ENCODE measurements at regions not wholly inside any gene's neighbourhood (a gene's known extent, or its start where the extent isn't known, plus 50 kb on each side); places are given as distances from the start of the nearest gene placed in this dataset.
A peak's percentile ranks its signal among the peaks of the same experiment; 100 is the strongest.

DNA sequence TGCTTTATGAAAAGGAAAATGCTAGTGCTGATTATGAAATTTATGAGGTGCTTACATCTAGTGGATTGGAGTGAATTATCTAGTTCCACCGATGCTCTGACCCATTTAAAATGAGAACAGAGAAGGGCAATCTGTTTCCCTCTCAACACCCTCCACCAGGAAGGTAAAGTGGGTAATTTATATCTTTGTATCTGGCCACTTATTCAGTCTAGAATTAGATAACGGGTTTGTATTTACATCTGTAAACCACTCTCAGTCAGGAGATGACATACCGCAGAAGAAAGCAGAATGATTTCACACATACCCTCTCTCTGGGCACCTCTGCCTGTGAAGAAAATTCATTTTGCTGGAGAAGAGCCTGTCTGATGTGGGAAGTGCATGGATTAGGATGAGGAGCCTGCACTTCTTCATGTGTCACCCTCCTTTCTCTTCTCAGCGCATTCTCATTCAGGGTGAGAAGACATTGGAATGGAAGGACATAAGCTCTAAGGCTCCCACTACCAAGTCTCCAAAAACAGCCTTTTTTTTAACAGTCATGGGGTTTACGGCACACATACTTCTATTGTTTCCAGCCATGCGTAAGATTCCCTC lies 646.7 kb upstream of the SALL1 start:
- DNase-seq (ENCODE audit: low read depth in 2 of 2): no peak

DNA sequence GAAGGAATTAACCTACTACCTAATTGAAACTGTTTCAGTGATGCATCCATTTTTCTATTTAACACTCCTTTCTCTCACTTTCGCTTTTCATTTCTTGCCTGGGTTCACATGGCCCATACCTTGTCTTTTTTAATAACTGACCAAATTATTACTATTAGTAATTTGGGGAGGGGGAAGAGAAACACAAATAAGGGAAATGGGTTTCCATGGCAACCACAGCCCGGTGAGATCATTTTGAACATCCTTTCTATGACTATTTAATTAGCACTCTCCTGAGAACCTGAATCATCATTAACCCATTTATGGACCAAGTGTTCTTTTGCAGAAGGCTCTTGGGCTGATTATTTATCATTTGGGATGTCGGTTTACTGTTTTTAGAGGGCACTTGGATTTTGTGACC lies 628.2 kb upstream of the SALL1 start:
- no peak for DNase-seq (ENCODE audit: low read depth in 2 of 2)

DNA sequence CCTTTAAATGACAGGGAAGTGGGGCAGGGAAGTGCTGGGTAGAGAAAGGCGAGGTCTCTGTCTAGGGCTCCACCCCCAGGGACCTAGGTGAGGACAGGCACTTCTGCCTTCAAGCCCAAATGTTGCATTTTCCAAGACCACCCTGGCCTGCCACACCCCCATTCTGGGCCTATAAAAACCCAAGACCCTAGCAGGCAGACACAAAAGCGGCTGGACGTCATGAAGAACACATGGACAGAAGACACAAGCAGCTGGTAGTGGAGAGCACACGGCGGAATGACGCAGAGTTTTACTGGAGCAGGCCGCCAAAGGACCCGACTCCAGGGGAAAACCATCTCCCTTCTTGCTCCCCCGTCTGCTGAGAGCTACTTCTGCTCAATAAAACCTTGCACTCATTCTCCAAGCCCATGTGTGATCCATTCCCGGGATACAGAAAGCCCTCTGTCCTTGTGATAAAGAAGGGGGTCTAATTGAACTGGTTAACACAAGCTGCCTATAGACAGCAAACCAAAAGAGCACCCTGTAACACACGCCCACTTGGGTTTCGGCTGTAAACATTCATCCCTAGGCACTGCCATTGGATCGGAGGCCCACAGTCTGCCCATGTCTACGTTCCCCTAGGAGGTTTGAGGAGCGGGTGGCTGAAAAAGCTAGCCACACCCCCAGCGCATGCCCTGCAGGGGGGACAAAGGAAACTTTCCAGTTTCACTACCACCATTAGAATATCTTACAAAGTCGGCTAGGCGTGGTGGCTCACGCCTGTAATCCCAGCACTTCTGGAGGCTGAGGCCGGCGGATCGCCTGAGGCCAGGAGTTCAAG lies 622.2 kb upstream of the SALL1 start:
- no peak for DNase-seq (ENCODE audit: low read depth in 2 of 2)

DNA sequence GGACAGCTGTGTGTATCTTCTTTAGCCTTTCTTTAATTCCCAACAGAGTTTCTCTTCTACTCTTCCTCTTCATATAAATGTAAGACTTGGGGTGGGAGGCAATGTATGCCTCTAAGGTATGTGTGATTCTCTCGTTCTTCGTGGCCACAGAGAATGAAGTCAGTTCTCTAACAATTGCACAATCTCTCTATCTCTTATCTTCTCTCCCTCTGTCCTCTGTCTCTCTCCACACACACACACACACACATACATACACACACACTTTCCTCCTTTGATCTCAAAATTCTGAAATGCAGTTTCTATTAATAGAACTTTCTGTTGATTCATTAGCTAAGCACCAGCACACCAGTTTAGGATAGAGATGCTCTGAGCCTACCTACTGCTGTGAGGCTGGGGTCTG lies 615.7 kb upstream of the SALL1 start:
- no peak for DNase-seq (ENCODE audit: low read depth in 2 of 2)

DNA sequence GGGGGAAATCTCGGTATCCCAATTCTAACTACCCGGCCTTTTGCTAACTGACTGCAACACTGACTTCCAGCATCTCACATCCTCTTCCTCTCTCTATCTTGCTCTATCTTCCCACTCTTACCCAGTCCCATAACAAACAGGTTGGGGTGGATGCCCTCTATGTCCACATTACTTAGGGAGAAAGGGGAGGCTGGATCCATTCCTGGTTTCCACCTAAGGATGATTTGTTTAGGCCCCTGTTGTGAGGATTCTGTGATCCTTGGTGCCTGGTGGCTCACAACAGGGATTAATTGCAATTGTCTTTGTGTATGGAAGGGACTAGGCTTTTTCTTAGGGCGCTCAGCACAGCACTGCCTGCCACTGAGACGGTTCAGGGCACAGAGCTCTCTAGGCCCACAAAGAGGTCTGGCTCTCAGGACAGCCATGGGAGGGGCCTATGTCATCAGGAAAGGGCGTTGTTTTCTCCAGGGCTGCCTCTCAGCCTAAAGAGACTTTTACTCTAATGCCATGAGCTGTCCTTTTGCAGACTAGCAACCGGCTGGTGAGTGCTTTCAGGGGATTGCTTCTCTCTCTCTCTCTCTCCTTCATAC lies 612.1 kb upstream of the SALL1 start:
- no peak for DNase-seq (ENCODE audit: low read depth in 2 of 2)

DNA sequence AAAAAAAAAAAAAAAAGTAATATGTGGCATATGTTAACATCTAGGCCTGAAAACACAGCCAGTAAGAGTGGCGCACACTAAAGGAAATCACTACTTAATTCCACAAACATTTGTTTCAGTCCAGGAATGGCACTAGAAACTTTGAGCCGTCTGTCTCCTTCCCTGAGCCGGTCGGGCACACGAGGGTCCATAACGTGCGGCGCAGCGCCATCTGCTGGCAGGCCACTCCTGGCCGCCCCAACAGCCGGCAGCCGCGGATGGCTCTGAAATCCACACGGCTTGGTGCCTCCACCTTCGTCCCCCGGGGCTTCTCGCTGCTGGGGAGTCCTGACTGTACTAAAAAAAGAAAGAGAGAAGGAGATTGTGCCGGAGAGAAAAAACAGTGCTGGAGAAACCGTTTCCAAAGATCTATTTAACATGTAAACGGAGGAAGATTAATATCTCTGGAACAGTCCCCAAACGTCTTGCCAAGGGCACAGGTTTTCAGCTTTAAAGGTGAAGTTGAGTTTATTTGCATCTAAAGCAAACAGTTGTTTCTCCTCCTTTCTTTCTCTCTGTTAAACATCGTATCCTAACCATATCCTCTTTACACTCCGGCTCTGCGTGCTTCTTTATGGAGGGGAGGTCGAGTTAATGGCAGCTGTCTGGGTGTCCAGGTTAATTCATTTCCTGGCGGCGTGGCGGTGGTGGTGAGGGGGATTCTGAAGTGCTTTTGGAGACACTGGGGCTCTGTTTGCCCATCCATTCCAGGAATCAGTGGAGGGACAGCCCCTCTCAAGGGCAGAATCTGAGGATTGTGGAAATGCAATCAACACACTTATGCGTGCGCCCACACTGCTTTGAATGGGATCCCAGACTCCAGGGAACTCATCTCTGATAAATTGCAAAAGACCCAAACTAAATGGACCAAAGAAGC lies 611.3 kb upstream of the SALL1 start:
- peak in 1 of 2 donors; percentile 1 for DNase-seq (ENCODE audit: low read depth in 2 of 2)

- DNase-seq (ENCODE audit: low read depth in 2 of 2): no peak
These were observed 609.9 kb upstream of the SALL1 start for GRCh38 chr16:51761001-51761400.

- no peak for DNase-seq (ENCODE audit: low read depth in 2 of 2)
These were observed 608.9 kb upstream of the SALL1 start for GRCh38 chr16:51759999-51760398.

DNA sequence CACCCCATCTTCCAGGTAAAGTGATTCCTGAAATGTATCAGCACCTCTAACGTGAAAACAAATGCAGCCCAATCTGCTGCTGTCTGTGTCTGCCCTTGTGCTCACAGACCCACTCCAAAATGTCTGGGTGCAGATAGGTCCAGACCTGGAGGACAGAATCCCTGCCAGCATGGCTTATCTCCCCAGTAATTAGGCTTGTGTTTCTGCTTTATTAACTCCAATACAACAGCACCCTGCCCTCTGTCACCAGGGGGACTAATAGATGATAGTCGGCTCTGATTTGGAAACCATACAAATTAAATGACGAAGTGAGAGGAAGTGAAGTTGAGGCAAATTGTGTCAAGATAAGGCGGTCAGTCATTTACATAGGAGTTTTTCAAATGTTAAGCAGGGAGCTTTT lies 608.3 kb upstream of the SALL1 start:
- no peak for DNase-seq (ENCODE audit: low read depth in 2 of 2)

DNA sequence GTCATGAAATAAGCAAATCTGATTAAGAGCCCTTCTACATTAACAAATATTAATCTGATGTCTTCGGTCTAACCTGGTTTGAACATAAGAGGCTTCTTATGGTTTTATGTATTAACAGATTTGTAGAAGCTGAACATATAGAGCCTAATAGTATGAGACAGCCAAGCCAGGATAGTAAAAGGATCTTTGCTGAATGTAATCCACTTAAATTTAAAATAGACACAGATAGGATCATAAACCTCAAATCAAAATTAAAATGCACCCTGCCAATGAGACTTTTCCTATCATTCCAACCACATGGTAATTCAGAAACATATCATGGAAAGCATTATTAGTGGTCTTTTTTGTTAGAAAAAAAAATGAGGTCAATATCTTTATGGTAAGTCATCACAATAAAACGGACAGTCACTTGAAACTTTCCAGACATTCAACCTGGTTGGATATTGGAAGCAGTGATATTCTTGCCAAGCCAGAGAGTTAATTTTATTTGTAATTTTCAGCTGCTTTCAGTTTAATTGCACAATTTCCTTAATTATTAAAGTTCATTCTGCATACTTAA lies 606.9 kb upstream of the SALL1 start:
- no peak for DNase-seq (ENCODE audit: low read depth in 2 of 2)

DNA sequence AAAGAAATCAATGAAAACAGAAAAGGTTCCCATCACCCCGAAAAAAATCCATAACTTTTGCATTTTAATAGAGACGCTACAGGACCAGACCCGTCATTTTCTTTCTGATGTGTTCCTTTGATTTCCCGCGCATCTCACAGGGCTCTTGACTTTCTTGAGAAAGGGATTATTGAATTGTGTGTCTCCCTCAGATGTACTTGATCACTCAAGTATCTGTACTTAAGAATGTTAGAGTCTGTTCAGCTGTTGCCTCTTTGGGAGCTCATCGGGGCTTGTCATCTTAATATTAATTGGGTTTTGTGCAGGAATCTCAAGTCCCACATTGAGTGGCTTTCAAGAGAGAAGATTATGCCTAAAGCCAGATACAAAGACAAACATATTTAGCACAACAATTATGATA lies 606.4 kb upstream of the SALL1 start:
- DNase-seq (ENCODE audit: low read depth in 2 of 2): no peak

DNA sequence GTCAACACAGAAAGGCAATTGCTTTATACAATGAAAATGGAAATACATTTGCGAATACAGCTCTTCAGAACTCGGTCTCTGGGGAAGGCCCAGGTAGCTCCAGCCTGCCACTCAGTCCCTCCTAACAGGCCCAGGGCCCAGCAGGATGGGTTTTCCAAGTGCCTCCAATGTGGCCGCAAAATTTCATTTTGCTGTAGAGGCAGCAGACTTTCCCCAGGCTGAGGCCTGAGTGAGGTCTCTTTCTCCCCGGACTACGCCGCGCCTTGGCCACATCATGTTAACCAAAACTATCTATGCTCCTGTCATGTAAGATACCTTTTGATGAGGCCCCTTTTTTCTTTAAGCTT lies 606.0 kb upstream of the SALL1 start:
- no peak for DNase-seq (ENCODE audit: low read depth in 2 of 2)

GRCh38 chr16:51756447-51757123 lies 605.5 kb upstream of the SALL1 start:
- no peak for DNase-seq (ENCODE audit: low read depth in 2 of 2)

GRCh38 chr16:51755577-51756355 lies 604.7 kb upstream of the SALL1 start:
- no peak for DNase-seq (ENCODE audit: low read depth in 2 of 2)

- no peak for DNase-seq (ENCODE audit: low read depth in 2 of 2)
These were observed 604.0 kb upstream of the SALL1 start for GRCh38 chr16:51755039-51755501.

GRCh38 chr16:51753467-51754127 lies 602.5 kb upstream of the SALL1 start:
- no peak for DNase-seq (ENCODE audit: low read depth in 2 of 2)

DNA sequence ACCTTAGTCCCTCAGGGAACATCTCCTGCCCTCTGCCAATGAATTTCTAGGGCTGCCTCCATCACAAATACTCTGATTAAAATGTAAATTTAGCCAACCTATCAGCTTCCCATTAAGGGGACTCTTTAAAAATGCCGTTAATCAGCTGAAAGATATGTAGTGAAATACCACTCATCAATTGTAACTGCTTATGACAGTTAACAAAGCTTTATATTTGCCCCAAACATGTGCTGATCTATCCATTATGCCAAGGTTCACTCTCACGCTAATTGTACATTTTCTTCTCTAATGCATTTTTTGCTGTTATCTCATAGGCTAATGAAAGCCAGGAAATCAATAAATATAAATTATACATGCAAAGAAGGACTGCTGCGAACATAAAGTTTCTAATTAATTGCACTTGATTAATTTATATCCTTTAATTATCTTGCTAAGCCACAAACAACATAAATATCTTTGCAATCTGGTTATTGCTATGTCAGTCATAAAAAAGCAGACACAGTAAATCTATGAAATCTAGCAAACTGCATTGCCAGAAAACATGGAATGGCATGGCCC lies 601.4 kb upstream of the SALL1 start:
- DNase-seq (ENCODE audit: low read depth in 2 of 2): no peak

GRCh38 chr16:51747329-51747728 lies 596.3 kb upstream of the SALL1 start:
- DNase-seq (ENCODE audit: low read depth in 2 of 2): no peak

DNA sequence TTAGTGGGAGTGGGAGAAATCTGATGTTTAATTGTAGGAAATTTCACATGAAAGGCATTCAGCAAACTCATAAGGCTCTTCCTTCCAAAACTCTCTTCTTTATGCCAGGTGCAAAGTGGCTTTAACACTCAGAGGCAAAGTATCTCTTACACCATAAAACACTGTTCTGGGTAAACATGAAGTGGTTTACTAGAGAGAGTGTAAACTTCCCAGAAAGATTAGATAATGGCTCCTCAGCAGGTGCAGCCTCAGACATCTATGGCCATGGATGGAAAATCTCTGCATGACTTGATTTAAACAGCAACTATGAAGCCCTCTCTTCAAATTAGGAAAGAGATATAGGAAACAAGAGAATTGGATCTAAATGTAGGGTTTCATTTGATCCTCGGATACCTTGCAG lies 583.1 kb upstream of the SALL1 start:
- DNase-seq (ENCODE audit: low read depth in 2 of 2): no peak

DNA sequence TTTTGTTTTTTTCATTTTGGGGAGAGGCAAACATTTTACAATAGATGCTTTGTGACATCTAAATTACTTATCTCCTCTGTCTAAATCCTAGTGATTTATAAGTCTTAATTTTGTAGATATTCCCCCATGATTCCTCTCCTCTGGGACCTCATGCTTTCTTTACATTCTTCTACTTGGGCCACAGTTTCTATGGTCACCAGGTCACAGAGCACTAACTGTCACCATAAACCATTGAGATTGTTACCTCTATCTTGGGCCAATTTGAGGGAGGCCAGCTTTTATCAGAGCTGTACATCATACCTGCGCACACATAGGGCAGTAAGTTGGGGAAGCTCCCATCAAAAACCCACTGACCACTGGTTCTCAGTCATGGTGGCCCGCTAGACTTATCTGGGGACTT lies 582.1 kb upstream of the SALL1 start:
- DNase-seq (ENCODE audit: low read depth in 2 of 2): no peak

Measured in activated CD8-positive, alpha-beta memory T cell treated with anti-CD3 and anti-CD28 coated beads for 4 hours (primary cell).